Testis (tissue), 2 donors: ENCODE measurements at regions not wholly inside any gene's neighbourhood (a gene's known extent, or its start where the extent isn't known, plus 50 kb on each side); places are given as distances from the start of the nearest gene placed in this dataset.
"Not testable (repeated sequence)": the region's sequence is repeated elsewhere in the genome, so short reads cannot be mapped to it uniquely, and the experiment has no call there.

Experiments used
- DNase-seq: peaks from one replicate; pipeline ENCODE4 v3.0.0-alpha.2; 2019
- H3K27ac ChIP-seq, 2 donors: fragments of 200-600 bp; sonication (generic); one replicate each; pipeline ENCODE4 v1.5.1; 2019
- H3K27me3 ChIP-seq: fragments of 200-600 bp; sonication (generic); one replicate; pipeline ENCODE4 v1.5.1; 2019
- H3K36me3 ChIP-seq: fragments of 200-600 bp; sonication (generic); one replicate; pipeline ENCODE4 v1.5.1; 2017; ENCODE audit warnings: low read depth; ENCODE audit errors: missing control alignments
- H3K4me1 ChIP-seq: fragments of 200-600 bp; sonication (generic); one replicate; pipeline ENCODE4 v1.5.1; 2019
- H3K4me3 ChIP-seq, 2 donors: fragments of 200-600 bp; sonication (generic); one replicate each; pipeline ENCODE4 v1.5.1; 2017 to 2019
- H3K9me3 ChIP-seq: fragments of 200-600 bp; sonication (generic); one replicate; pipeline ENCODE4 v1.5.1; 2017
- POLR2A ChIP-seq: fragments of 450-650 bp; IDR thresholded peaks from one replicate; pipeline ENCODE4 v1.6.1; 2017; ENCODE audit warnings: antibody characterized with exemption, mild to moderate bottlenecking, moderate library complexity
- WGBS, 2 donors: methylation state at CpG; one replicate each; pipeline ENCODE4 v1.1.5; 2018; 5-methylcytosine and 5-hydroxymethylcytosine counted together
- intact Hi-C: fragments of 100-400 bp; cut with DNase I; formaldehyde crosslinking; loops from one replicate; pipeline ENCODE4 v1.15.1; 2023; ENCODE audit warnings: low total_unique reads
- TF ChIP-seq, protein P1 (sequence below), 3 experiments: fragments of 450-650 bp in 2 of 3; fragments of 200-600 bp in 1 of 3; sonication (generic) in 1 of 3; IDR thresholded peaks; one replicate each; pipeline ENCODE4 v1.5.1; 2016 to 2019; ENCODE audit warnings: antibody characterized with exemption in 3 of 3, mild to moderate bottlenecking in 2 of 3, moderate library complexity in 1 of 3

- intact Hi-C loops = no loop called here
- H3K4me3 ChIP-seq = no peak overlapping the region
- TF ChIP-seq, protein P1, sequence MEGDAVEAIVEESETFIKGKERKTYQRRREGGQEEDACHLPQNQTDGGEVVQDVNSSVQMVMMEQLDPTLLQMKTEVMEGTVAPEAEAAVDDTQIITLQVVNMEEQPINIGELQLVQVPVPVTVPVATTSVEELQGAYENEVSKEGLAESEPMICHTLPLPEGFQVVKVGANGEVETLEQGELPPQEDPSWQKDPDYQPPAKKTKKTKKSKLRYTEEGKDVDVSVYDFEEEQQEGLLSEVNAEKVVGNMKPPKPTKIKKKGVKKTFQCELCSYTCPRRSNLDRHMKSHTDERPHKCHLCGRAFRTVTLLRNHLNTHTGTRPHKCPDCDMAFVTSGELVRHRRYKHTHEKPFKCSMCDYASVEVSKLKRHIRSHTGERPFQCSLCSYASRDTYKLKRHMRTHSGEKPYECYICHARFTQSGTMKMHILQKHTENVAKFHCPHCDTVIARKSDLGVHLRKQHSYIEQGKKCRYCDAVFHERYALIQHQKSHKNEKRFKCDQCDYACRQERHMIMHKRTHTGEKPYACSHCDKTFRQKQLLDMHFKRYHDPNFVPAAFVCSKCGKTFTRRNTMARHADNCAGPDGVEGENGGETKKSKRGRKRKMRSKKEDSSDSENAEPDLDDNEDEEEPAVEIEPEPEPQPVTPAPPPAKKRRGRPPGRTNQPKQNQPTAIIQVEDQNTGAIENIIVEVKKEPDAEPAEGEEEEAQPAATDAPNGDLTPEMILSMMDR (IDR thresholded peaks at IDR 0.05) = no peak
- TF ChIP-seq POLR2A = no peak
These were observed 83.2 kb downstream of the PHAX start for GRCh38 chr5:126683912-126684311.

GRCh38 chr5:126684656-126685442, 84.1 kb downstream of the PHAX start:
- intact Hi-C loops, H3K9me3 ChIP-seq, DNase-seq, H3K4me3 ChIP-seq, H3K27ac ChIP-seq, H3K27me3 ChIP-seq, H3K4me1 ChIP-seq, H3K36me3 ChIP-seq: not testable (repeated sequence)
- 70 to 77% methylated on average over 12 to 13 of the region's 13 CpGs for WGBS, 2 donors

More at GRCh38 chr5:126683912-126684311, 83.2 kb downstream of the PHAX start:
- DNase-seq = no peak
- H3K27me3 ChIP-seq = no peaks in the 10 kb centered on the region
- H3K9me3 ChIP-seq = no peaks in the 10 kb centered on the region
- H3K4me1 ChIP-seq = no peaks in the 10 kb centered on the region
- 92 to 98% methylated on average over 2 of the region's 2 CpGs for WGBS, 2 donors
- H3K36me3 ChIP-seq = no peaks in the 10 kb centered on the region
- no peak overlapping the region for H3K27ac ChIP-seq

- TF ChIP-seq POLR2A = no peak
- WGBS, 2 donors = 43 to 69% methylated on average over 1 of the region's 1 CpG
- H3K9me3 ChIP-seq = no peaks in the 10 kb centered on the region
- H3K4me3 ChIP-seq = no peak overlapping the region
- DNase-seq = no peak
- no peaks in the 10 kb centered on the region for H3K27me3 ChIP-seq
- intact Hi-C loops = no loop called here
- H3K27ac ChIP-seq = no peak overlapping the region
- no peaks in the 10 kb centered on the region for H3K4me1 ChIP-seq
- H3K36me3 ChIP-seq = no peaks in the 10 kb centered on the region
These were observed 85.8 kb downstream of the PHAX start for GRCh38 chr5:126686451-126687126.

DNA sequence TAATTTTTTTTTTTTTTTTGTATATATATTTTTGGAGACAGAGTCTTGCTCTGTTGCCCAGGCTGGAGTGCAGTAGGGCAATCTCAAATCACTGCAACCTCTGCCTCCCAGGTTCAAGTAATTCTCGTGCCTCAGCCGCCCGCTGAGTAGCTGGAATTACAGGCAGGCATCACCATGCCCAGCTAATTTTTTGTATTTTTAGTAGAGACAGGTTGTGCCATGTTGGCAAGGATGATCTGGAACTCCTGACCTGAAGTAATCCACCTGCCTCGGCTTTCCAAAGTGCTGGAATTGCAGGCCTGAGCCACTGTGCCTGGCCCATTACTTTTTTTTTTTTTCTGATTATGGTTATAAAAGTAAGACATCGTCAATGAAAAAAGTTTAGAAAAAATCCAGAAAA, 84.0 kb upstream of the LMNB1 start:
- Histone ChIP-seq H3K4me3 (no peak overlapping the region), H3K4me1 (no peaks in the 10 kb centered on the region), H3K27me3 (no peaks in the 10 kb centered on the region), H3K9me3 (no peaks in the 10 kb centered on the region), H3K27ac (no peak overlapping the region), H3K36me3 (no peaks in the 10 kb centered on the region)
- 79 to 95% methylated on average over 5 of the region's 5 CpGs for WGBS, 2 donors
- no peak for DNase-seq
- no peak for TF ChIP-seq POLR2A
- TF ChIP-seq, protein P1 (IDR thresholded peaks at IDR 0.05) = no peak
- intact Hi-C loops = no loop called here

DNA sequence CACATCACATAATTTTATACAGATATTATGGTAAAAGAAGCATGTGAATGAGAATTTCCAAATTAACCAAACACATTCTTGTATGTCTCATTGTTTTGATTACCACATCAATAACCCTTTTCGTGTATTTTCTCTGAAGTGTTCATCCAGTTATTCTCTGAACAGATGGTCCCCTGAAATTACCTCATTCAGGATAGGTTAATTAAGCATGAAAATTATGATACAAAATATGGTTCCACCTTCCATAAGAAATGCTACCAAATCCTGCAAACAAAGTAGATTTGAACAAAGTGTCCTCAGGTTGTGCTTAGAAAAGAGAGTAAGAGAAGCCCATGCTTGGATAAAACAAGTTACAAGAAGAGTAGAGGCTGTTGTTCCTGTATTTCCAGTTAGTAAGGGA, 83.1 kb upstream of the LMNB1 start:
- WGBS, 2 donors = 87 to 88% methylated on average over 1 of the region's 1 CpG
- no peak for DNase-seq
- Histone ChIP-seq H3K27ac (no peak overlapping the region), H3K9me3 (no peaks in the 10 kb centered on the region), H3K27me3 (no peaks in the 10 kb centered on the region), H3K4me1 (no peaks in the 10 kb centered on the region), H3K4me3 (no peak overlapping the region), H3K36me3 (no peaks in the 10 kb centered on the region)
- TF ChIP-seq POLR2A = no peak
- TF ChIP-seq, protein P1 (IDR thresholded peaks at IDR 0.05) = no peak
- intact Hi-C loops = no loop called here
